Glutamatergic neuron (in vitro differentiated cells): ENCODE measurements at regions not wholly inside any gene's neighbourhood (a gene's known extent, or its start where the extent isn't known, plus 50 kb on each side); places are given as distances from the start of the nearest gene placed in this dataset.

Experiments used
- DNase-seq: peaks from one replicate; pipeline ENCODE4 v3.0.0; 2022
- H3K27ac Mint-ChIP-seq: one replicate; pipeline ENCODE4 v1.8.0; 2020; ENCODE audit warnings: mild to moderate bottlenecking, mixed read lengths, inconsistent platforms; ENCODE audit not compliant: unreplicated experiment
- H3K27me3 Mint-ChIP-seq: one replicate; pipeline ENCODE4 v1.8.0; 2020; ENCODE audit warnings: mild to moderate bottlenecking, moderate library complexity, mixed read lengths, inconsistent platforms; ENCODE audit not compliant: unreplicated experiment
- H3K36me3 Mint-ChIP-seq: one replicate; pipeline ENCODE4 v1.8.0; 2020; ENCODE audit warnings: mild to moderate bottlenecking, mixed read lengths, inconsistent platforms; ENCODE audit not compliant: unreplicated experiment
- H3K4me1 Mint-ChIP-seq: one replicate; pipeline ENCODE4 v1.8.0; 2020; ENCODE audit warnings: mild to moderate bottlenecking, low read depth, mixed read lengths, inconsistent platforms; ENCODE audit not compliant: unreplicated experiment
- H3K4me3 Mint-ChIP-seq: one replicate; pipeline ENCODE4 v1.8.0; 2020; ENCODE audit warnings: mild to moderate bottlenecking, mixed read lengths, inconsistent platforms; ENCODE audit not compliant: unreplicated experiment
- H3K9me3 Mint-ChIP-seq: one replicate; pipeline ENCODE4 v1.8.0; 2020; ENCODE audit warnings: mild to moderate bottlenecking, moderate library complexity, mixed read lengths, inconsistent platforms; ENCODE audit not compliant: unreplicated experiment
- TF ChIP-seq, protein P1 (sequence below): fragments of 200-600 bp; sonication (generic); IDR thresholded peaks from one replicate; pipeline ENCODE4 v1.5.0; 2021; ENCODE audit not compliant: partially characterized antibody, unreplicated experiment

DNA sequence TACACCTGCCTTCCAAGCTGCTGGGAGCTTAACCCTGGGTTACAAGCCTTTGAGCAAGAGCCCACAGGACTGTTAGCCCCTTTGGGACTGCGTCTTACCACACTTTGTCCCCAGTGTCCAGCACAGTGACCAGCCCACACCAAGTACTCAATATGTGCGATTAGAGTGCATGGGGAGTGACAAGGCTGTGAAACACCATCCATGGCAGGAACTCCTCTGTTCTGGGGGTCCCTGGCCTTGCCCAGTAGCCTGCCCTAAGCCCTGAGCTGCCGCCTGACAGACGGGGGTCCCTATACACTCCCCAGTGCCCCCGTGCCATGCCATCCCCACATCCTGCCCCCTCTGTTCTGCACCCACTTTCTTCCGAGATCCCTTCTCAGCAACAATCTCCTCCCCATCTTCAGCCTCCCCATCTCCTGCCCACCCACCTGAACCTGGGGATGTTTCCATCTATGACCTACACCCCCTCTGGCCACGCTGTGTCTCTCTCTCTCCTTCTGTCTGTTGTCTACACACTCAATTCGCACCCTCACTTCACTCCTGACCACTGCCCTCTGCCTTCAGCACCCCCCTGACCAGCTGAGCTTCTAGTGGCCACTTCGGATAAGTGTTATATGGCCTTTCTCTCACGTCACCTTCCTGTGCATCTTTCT is 112.9 kb upstream of the SMURF2 start:
- peak overlapping the region; percentile 17 for H3K27ac Mint-ChIP-seq

DNA sequence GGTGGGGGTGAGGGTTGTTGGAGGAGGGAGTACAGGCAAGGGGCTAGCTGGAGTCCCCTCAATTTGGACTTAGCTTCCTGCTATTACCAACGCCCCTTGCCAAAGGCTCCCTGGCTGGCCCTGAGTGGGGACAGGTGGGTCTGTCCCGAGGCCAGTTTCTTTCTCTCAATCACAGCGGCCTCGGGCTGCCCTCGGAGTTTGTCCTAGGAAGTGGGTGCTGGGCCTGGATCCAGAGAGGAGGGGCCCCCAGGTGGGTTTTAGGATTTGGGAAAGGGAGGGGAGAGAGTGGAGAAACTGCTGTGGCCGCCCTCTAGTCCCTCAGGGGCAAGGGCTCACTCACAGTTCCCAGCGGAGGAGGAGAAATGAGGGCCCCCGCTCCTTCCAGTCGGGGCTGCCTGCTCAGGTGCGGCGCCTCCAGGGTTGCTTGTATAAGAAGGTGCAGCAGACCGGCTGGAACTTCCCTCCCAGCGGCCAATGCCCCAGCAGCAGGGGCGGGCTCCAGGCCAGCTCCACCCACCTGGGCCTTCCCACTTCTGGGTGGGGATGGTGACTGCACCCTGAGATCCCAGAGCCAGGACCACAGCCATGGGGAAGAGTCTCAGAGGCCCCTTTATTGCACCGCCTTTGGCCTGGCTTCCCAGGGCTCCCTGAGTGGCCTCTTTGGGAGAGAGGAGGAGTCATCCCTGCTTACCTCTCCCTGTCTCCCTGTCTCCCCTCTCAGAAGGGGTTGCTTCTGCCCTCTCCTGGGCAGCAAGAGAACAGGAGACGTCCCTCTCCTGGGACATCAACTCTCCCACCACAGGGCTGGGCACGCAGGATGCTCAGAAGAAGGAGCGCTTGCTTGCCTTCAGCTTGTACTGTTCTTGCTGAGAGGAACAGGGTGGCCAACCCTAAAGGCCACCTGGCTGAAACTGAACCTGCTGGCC is 112.0 kb upstream of the SMURF2 start:
- Mint-ChIP-seq H3K27ac (no peak overlapping the region), H3K9me3 (peaks cover 19% of the 10 kb centered on the region), H3K4me3 (no peak overlapping the region), H3K4me1 (peaks cover 17% of the 10 kb centered on the region), H3K36me3 (peaks cover 6% of the 10 kb centered on the region), H3K27me3 (peaks cover 18% of the 10 kb centered on the region)
- DNase-seq: no peak
- TF ChIP-seq, protein P1, sequence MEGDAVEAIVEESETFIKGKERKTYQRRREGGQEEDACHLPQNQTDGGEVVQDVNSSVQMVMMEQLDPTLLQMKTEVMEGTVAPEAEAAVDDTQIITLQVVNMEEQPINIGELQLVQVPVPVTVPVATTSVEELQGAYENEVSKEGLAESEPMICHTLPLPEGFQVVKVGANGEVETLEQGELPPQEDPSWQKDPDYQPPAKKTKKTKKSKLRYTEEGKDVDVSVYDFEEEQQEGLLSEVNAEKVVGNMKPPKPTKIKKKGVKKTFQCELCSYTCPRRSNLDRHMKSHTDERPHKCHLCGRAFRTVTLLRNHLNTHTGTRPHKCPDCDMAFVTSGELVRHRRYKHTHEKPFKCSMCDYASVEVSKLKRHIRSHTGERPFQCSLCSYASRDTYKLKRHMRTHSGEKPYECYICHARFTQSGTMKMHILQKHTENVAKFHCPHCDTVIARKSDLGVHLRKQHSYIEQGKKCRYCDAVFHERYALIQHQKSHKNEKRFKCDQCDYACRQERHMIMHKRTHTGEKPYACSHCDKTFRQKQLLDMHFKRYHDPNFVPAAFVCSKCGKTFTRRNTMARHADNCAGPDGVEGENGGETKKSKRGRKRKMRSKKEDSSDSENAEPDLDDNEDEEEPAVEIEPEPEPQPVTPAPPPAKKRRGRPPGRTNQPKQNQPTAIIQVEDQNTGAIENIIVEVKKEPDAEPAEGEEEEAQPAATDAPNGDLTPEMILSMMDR: peak; percentile 14

More for the DNA sequence above, 112.9 kb upstream of the SMURF2 start:
- TF ChIP-seq, protein P1: no peak
- H3K36me3 Mint-ChIP-seq: peaks cover 6% of the 10 kb centered on the region
- H3K4me3 Mint-ChIP-seq: peak overlapping the region; percentile 30
- peaks cover 23% of the 10 kb centered on the region for H3K27me3 Mint-ChIP-seq
- peaks cover 20% of the 10 kb centered on the region for H3K9me3 Mint-ChIP-seq
- DNase-seq: no peak
- peaks cover 17% of the 10 kb centered on the region for H3K4me1 Mint-ChIP-seq

DNA sequence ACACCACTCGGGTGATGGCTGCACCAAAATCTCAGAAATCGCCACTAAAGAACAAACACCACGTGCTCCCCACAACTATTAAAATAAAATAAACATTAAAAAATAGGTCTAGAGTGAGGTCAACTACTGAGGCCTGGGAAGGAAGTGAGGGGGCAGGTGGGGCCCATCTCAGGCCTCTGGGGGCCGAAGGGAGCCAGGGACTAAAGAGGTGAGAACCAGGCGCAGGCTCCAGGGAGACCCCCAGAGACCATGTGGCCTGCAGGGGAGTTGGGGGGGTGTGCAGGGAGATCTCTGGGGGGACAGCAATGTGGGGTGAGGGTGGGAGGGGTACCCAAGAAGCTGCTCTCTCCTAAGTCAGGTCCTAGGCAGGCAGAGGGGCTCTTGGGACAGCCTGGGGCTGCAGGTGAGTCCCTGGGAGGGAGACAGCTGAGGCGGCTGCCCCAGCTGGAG is 111.3 kb upstream of the SMURF2 start:
- Mint-ChIP-seq H3K27me3 (peaks cover 18% of the 10 kb centered on the region), H3K27ac (no peak overlapping the region), H3K4me1 (peaks cover 17% of the 10 kb centered on the region), H3K36me3 (peaks cover 6% of the 10 kb centered on the region), H3K4me3 (no peak overlapping the region), H3K9me3 (peaks cover 19% of the 10 kb centered on the region)
- DNase-seq: no peak
- TF ChIP-seq, protein P1: no peak

DNA sequence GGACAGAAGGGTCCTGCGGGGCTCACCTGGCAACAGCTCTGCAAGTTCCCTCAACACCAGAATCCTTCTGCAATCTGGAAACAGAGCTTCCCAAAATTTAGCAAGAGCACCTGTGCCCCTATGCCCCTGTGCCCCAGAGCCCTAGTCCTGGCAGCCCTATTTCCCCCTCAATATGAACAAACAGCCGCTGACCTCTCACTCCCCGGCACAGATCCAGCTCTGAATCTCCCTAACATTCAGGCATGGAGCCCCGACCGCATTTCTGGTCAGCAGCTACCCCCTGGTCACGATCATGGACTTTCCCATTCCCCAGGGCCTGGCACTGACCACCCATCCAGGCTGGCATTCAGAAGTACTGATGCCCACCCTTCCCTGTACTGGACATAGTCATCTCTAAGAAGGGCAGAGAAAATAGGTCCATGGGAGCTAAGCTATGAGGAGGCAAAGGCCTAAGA is 110.8 kb upstream of the SMURF2 start:
- H3K27ac Mint-ChIP-seq: no peak overlapping the region
- H3K27me3 Mint-ChIP-seq: peaks cover 18% of the 10 kb centered on the region
- peaks cover 18% of the 10 kb centered on the region for H3K9me3 Mint-ChIP-seq
- TF ChIP-seq, protein P1: no peak
- H3K36me3 Mint-ChIP-seq: peaks cover 6% of the 10 kb centered on the region
- H3K4me3 Mint-ChIP-seq: no peak overlapping the region
- DNase-seq: no peak
- peaks cover 17% of the 10 kb centered on the region for H3K4me1 Mint-ChIP-seq
